Body of pancreas (tissue), 4 donors: ENCODE measurements at regions not wholly inside any gene's neighbourhood (a gene's known extent, or its start where the extent isn't known, plus 50 kb on each side); places are given as distances from the start of the nearest gene placed in this dataset.

Experiments
- CTCF ChIP-seq, 7 experiments: fragments of 450-650 bp in 4 of 7; fragments of 200-600 bp in 3 of 7; sonication (generic) in 3 of 7; IDR thresholded peaks; one replicate each; pipeline ENCODE4 v1.5.1; 2016 to 2019; ENCODE audit warnings: antibody characterized with exemption in 7 of 7
- POLR2A ChIP-seq, 3 donors: fragments of 450-650 bp; IDR thresholded peaks; one replicate each; pipeline ENCODE4 v1.6.1; 2016; ENCODE audit warnings: antibody characterized with exemption in 3 of 3, mild to moderate bottlenecking in 2 of 3

- TF ChIP-seq CTCF (IDR thresholded peaks at IDR 0.05): no peak
- no peak for TF ChIP-seq POLR2A (IDR thresholded peaks at IDR 0.05)
These were observed 85.2 kb upstream of the CCDC39 start for GRCh38 chr3:180764481-180764880.
